BJ (cell line): ENCODE measurements at regions not wholly inside any gene's neighbourhood (a gene's known extent, or its start where the extent isn't known, plus 50 kb on each side); places are given as distances from the start of the nearest gene placed in this dataset.

Experiments used
- CTCF ChIA-PET: fragments of 350-600 bp; formaldehyde crosslinking; extraction: SDS; loops from one replicate; lab custom pipeline; 2021; ENCODE audit warnings: antibody characterized with exemption, inconsistent platforms; lab: Yijun Ruan, JAX
- POLR2A ChIA-PET: fragments of 300-600 bp; sonication (Branson Sonifier 250); formaldehyde crosslinking; extraction: SDS; loops from one replicate; lab custom pipeline; 2021; ENCODE audit warnings: antibody characterized with exemption; lab: Charles Lee
- DNase-seq: peaks from one replicate; pipeline ENCODE4 v3.0.0-alpha.2; 2011; ENCODE audit warnings: low read depth
- H3K27me3 ChIP-seq: 2 replicates; pipeline ENCODE4 v1.6.0; 2011; ENCODE audit warnings: low read length; ENCODE audit not compliant: control insufficient read depth, insufficient read depth
- H3K36me3 ChIP-seq: 2 replicates; pipeline ENCODE4 v1.5.1; 2011; ENCODE audit warnings: low read length; ENCODE audit not compliant: control insufficient read depth, insufficient read depth
- H3K4me3 ChIP-seq: 2 replicates; pipeline ENCODE4 v1.5.1; 2011; ENCODE audit warnings: low read depth, mild to moderate bottlenecking, control low read depth, low read length
- TF ChIP-seq, protein P1 (sequence below): IDR thresholded peaks from 2 replicates; pipeline ENCODE4 v1.5.1; 2011; ENCODE audit warnings: low read depth, mild to moderate bottlenecking, control low read depth, inconsistent platforms, low read length, moderate library complexity; ENCODE audit not compliant: insufficient read depth

DNA sequence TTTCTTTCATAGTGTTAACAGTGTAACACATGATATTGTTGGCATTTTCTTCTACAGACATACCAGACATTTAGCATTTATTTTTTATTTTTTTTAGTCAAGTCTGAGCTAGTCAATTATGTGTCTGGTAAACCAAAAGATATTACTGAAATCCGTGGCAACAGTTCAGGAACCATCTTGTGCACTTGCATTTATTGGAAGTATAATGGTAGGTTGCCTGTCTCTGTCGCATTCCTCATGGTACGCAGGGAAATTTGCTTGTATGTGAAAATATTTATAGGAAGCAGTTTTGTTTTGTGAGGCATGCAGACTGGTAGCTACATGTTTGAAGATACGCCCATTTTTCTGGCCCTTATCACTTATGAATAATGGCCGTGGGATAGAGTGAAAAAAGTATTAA lies 186.1 kb upstream of the SLC38A2 start:
- ChIA-PET CTCF (interaction anchor here (0.7 to 1.1 kb wide), 2 partner anchors 103 to 290 kb away, joined by 3 to 4 read pairs; partner anchors contain the start of gene SLC38A1), POLR2A (interaction anchor here (0.6 kb wide), 1 partner anchor 524 kb away, joined by 3 read pairs; no protein-coding TSS in a partner anchor)
- Histone ChIP-seq H3K27me3 (no peaks in the 10 kb centered on the region), H3K4me3 (no peak overlapping the region), H3K36me3 (no peaks in the 10 kb centered on the region)
- DNase-seq, result no peak
- TF ChIP-seq, protein P1, sequence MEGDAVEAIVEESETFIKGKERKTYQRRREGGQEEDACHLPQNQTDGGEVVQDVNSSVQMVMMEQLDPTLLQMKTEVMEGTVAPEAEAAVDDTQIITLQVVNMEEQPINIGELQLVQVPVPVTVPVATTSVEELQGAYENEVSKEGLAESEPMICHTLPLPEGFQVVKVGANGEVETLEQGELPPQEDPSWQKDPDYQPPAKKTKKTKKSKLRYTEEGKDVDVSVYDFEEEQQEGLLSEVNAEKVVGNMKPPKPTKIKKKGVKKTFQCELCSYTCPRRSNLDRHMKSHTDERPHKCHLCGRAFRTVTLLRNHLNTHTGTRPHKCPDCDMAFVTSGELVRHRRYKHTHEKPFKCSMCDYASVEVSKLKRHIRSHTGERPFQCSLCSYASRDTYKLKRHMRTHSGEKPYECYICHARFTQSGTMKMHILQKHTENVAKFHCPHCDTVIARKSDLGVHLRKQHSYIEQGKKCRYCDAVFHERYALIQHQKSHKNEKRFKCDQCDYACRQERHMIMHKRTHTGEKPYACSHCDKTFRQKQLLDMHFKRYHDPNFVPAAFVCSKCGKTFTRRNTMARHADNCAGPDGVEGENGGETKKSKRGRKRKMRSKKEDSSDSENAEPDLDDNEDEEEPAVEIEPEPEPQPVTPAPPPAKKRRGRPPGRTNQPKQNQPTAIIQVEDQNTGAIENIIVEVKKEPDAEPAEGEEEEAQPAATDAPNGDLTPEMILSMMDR, result no peak

DNA sequence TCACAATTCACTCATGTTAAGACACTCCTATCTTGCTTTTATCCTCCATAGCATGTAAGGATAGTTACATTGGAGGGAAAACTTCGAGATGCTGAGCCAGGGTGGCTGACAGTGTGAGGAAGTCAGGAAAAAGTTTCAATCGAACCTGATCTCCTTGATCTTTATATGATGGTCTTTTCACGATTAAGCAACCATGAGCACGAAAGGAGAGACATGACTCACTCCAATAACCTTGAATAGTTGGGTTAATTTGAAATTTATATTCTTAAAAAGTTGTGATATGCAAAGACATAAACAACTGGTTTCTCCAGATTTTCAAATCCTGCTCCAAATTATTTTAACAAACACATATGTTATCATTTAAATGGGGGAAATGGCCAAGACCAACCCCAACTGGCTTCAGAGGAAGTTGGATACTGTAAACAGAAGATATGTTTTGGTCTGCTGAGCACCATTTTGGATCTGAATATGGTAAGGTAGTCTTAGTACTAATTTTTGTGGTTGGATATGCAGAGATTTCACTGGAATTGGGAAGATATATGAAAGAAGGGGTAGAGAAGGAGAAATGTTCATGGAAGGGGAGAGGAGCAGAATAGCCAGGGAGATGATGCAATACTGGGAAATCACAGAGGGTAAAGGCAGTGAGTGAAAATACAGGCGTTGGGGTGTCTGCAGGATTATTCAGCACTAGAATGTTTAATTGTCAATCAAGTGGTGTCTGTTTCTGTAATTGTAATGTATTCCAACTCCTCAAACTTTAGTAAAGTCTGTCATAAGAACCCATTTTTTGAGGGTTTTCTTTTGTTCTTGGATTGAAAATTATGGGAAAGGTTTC lies 185.2 kb upstream of the SLC38A2 start:
- TF ChIP-seq, protein P1, result no peak
- CTCF ChIA-PET, result interaction anchor here (0.7 kb wide), 1 partner anchor 289 kb away, joined by 4 read pairs; the partner anchor contains the start of gene SLC38A1
- Histone ChIP-seq H3K36me3 (no peaks in the 10 kb centered on the region), H3K27me3 (no peaks in the 10 kb centered on the region), H3K4me3 (no peak overlapping the region)
- POLR2A ChIA-PET, result interaction anchor here (0.5 kb wide), 1 partner anchor 78 kb away, joined by 3 read pairs; no protein-coding TSS in a partner anchor
- DNase-seq, result peak; percentile 72

DNA sequence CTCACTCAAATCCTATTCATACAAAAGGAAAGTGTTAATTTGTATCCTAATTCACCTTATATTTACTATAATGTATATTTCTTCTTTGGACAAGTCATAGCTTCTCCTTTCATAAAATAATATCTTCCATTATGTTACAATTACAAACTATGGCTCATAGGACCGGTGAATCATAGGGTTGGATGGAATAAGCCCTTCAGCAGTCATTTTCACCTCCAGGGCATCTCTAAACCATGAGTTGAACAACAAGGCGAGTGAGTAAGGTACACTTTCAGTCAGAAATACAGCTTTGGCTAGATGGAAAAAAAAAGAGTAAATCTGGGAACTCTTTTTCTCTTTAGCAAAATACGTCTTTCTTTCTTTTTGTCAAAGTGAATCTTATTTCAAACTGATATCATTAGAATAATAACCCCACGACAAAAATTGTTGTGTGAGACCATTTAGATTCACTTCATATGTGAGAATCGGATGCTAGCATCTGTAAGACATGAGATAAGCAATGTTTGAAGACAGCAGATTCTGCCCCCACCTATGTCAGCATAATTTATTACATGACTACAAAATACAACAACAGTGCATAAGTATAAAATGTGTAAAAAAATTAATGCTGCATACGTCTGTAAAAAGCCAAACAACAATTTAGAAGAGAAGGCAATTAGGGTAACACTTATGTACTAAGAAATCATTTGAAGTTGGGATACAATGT lies 184.4 kb upstream of the SLC38A2 start:
- CTCF ChIA-PET, result interaction anchor here (0.7 to 1.5 kb wide), 4 partner anchors 104 to 378 kb away, joined by 3 to 4 read pairs (median 3); no protein-coding TSS in a partner anchor
- POLR2A ChIA-PET, result interaction anchor here (0.5 to 1.3 kb wide), 2 partner anchors 79 to 170 kb away, joined by 3 to 6 read pairs; no protein-coding TSS in a partner anchor
- no peaks in the 10 kb centered on the region for H3K36me3 ChIP-seq
- DNase-seq, result peak; percentile 56
- no peak overlapping the region for H3K4me3 ChIP-seq
- TF ChIP-seq, protein P1, result no peak
- no peaks in the 10 kb centered on the region for H3K27me3 ChIP-seq

DNA sequence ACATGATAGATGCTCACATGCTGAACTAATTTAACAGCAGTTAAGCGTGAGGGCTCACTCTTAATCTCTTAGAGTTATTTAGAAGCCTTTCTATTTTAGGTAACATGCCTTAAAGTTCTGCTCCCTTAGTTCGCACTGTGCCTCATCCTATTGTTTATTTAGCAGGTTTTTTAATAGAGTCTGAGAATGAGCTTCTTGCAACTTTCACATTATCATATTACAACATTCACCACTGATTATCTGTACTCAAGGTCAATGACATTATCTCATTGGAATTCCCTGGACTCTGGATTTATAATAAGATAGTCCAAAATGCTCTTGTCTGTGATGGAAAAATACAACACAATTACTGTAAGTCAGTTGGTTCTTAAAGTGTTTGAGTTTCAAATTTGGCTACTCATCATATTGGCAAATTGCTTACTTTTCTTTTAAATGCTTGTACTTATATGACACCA lies 183.6 kb upstream of the SLC38A2 start:
- TF ChIP-seq, protein P1, result no peak
- no peaks in the 10 kb centered on the region for H3K36me3 ChIP-seq
- no peaks in the 10 kb centered on the region for H3K27me3 ChIP-seq
- H3K4me3 ChIP-seq, result no peak overlapping the region
- DNase-seq, result peak; percentile 98
- CTCF ChIA-PET, result interaction anchor here (0.7 to 1.5 kb wide), 4 partner anchors 24 to 378 kb away, joined by 3 to 4 read pairs (median 3); no protein-coding TSS in a partner anchor
- POLR2A ChIA-PET, result interaction anchor here (0.6 to 1.6 kb wide), 4 partner anchors 169 to 191 kb away, joined by 3 to 6 read pairs (median 4); no protein-coding TSS in a partner anchor
